ENCODE measurements at regions not wholly inside any gene's neighbourhood (a gene's known extent, or its start where the extent isn't known, plus 50 kb on each side); places are given as distances from the start of the nearest gene placed in this dataset.

DNA sequence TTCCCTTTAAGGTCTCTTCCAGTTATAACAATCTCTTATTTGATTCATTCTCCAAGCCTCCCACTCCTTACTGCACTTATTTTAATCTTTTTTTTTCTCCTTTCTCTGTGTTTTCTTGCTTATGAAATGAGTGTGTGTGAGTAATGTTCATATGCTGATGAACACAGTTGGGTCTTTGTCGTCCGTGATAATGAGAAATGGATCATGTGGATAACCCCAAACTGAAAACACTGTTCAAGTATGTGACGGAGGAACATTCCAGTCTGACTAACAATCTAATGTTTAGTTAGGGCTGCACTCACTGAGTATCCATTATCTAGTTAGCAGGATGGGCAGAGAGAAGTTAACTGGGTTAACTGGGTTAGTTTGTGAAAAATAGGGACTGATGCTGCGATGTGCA is 253.1 kb upstream of the DUSP10 start:
- TF ChIP-seq, protein P1, sequence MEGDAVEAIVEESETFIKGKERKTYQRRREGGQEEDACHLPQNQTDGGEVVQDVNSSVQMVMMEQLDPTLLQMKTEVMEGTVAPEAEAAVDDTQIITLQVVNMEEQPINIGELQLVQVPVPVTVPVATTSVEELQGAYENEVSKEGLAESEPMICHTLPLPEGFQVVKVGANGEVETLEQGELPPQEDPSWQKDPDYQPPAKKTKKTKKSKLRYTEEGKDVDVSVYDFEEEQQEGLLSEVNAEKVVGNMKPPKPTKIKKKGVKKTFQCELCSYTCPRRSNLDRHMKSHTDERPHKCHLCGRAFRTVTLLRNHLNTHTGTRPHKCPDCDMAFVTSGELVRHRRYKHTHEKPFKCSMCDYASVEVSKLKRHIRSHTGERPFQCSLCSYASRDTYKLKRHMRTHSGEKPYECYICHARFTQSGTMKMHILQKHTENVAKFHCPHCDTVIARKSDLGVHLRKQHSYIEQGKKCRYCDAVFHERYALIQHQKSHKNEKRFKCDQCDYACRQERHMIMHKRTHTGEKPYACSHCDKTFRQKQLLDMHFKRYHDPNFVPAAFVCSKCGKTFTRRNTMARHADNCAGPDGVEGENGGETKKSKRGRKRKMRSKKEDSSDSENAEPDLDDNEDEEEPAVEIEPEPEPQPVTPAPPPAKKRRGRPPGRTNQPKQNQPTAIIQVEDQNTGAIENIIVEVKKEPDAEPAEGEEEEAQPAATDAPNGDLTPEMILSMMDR (IDR thresholded peaks at IDR 0.05) = no peak
- TF ChIP-seq POLR2AphosphoS5 (IDR thresholded peaks at IDR 0.05) = no peak
